ENCODE measurements at regions not wholly inside any gene's neighbourhood (a gene's known extent, or its start where the extent isn't known, plus 50 kb on each side); places are given as distances from the start of the nearest gene placed in this dataset.
"Not testable (repeated sequence)": the region's sequence is repeated elsewhere in the genome, so short reads cannot be mapped to it uniquely, and the experiment has no call there.

GRCh38 chrX:142742581-142742980 is 283.1 kb upstream of the SPANXN4 start:
- intact Hi-C loops (cut with DNase I) = no loop called here
- DNase-seq (ENCODE audit: low spot score) (no peak), ATAC-seq (no peak)

GRCh38 chrX:142733327-142733726 is 292.4 kb upstream of the SPANXN4 start:
- no peak for ATAC-seq
- DNase-seq (ENCODE audit: low spot score) = no peak
- intact Hi-C loops (cut with DNase I) = no loop called here

GRCh38 chrX:142711796-142712290 is 313.9 kb upstream of the SPANXN4 start:
- intact Hi-C loops (cut with DNase I) = no loop called here
- ATAC-seq (no peak), DNase-seq (ENCODE audit: low spot score) (no peak)

GRCh38 chrX:142702749-142703148 is 323.0 kb upstream of the SPANXN4 start:
- DNase-seq (ENCODE audit: low spot score) = no peak
- no peak for ATAC-seq
- intact Hi-C loops (cut with DNase I) = no loop called here

GRCh38 chrX:142688256-142688655 is 337.5 kb upstream of the SPANXN4 start:
- DNase-seq (ENCODE audit: low spot score) = no peak
- intact Hi-C loops (cut with DNase I) = no loop called here
- ATAC-seq = no peak

- ATAC-seq = no peak
Measured at GRCh38 chrX:142686653-142687283, 339.0 kb upstream of the SPANXN4 start.

GRCh38 chrX:142686206-142686605 is 339.5 kb upstream of the SPANXN4 start:
- no peak for ATAC-seq
- no peak for DNase-seq (ENCODE audit: low spot score)
- intact Hi-C loops (cut with DNase I) = no loop called here

More at GRCh38 chrX:142686653-142687283, 339.0 kb upstream of the SPANXN4 start:
- intact Hi-C loops (cut with DNase I) = no loop called here
- DNase-seq (ENCODE audit: low spot score) = no peak

- no peak for ATAC-seq
- DNase-seq (ENCODE audit: low spot score) = no peak
- intact Hi-C loops (cut with DNase I) = no loop called here
Measured at GRCh38 chrX:142680038-142680437, 345.7 kb upstream of the SPANXN4 start.

GRCh38 chrX:142671036-142671435 is 354.7 kb upstream of the SPANXN4 start:
- ATAC-seq (no peak), DNase-seq (ENCODE audit: low spot score) (no peak)
- intact Hi-C loops (cut with DNase I) = no loop called here

- intact Hi-C loops (cut with DNase I) = no loop called here
- DNase-seq (ENCODE audit: low spot score) = no peak
- ATAC-seq = no peak
Measured at GRCh38 chrX:142663330-142664095, 362.2 kb upstream of the SPANXN4 start.

GRCh38 chrX:142661696-142662095 is 364.0 kb upstream of the SPANXN4 start:
- intact Hi-C loops (cut with DNase I) = no loop called here
- no peak for DNase-seq (ENCODE audit: low spot score)
- no peak for ATAC-seq

GRCh38 chrX:142655507-142655906 is 370.2 kb upstream of the SPANXN4 start:
- ATAC-seq (no peak), DNase-seq (ENCODE audit: low spot score) (no peak)
- intact Hi-C loops (cut with DNase I) = no loop called here

GRCh38 chrX:142637206-142637605 is 388.5 kb upstream of the SPANXN4 start:
- intact Hi-C loops (cut with DNase I) = no loop called here
- no peak for ATAC-seq
- no peak for DNase-seq (ENCODE audit: low spot score)

- ATAC-seq (no peak), DNase-seq (ENCODE audit: low spot score) (no peak)
- intact Hi-C loops (cut with DNase I) = no loop called here
Measured at GRCh38 chrX:142616636-142617035, 409.1 kb upstream of the SPANXN4 start.

- intact Hi-C loops (cut with DNase I) = no loop called here
- DNase-seq (ENCODE audit: low spot score) (no peak), ATAC-seq (no peak)
Measured at GRCh38 chrX:142613403-142613802, 408.3 kb upstream of the MAGEC2 start.

- ATAC-seq; DNase-seq (ENCODE audit: low spot score); intact Hi-C loops (cut with DNase I): not testable (repeated sequence)
Measured at GRCh38 chrX:142606629-142607028, 401.5 kb upstream of the MAGEC2 start.

- no peak for ATAC-seq
- DNase-seq (ENCODE audit: low spot score) = no peak
- intact Hi-C loops (cut with DNase I) = no loop called here
Measured at GRCh38 chrX:142601792-142602191, 396.7 kb upstream of the MAGEC2 start.

- DNase-seq (ENCODE audit: low spot score) = no peak
- no peak for ATAC-seq
- intact Hi-C loops (cut with DNase I) = no loop called here
Measured at GRCh38 chrX:142593361-142593862, 388.3 kb upstream of the MAGEC2 start.

- DNase-seq (ENCODE audit: low spot score) (no peak), ATAC-seq (no peak)
- intact Hi-C loops (cut with DNase I) = no loop called here
Measured at GRCh38 chrX:142576615-142577014, 371.5 kb upstream of the MAGEC2 start.

GRCh38 chrX:142549923-142550322 is 344.8 kb upstream of the MAGEC2 start:
- intact Hi-C loops (cut with DNase I) = no loop called here
- DNase-seq (ENCODE audit: low spot score) (no peak), ATAC-seq (no peak)

All from sciatic nerve (tissue), 2 donors.